Osteocyte (in vitro differentiated cells): ENCODE measurements at regions not wholly inside any gene's neighbourhood (a gene's known extent, or its start where the extent isn't known, plus 50 kb on each side); places are given as distances from the start of the nearest gene placed in this dataset.

Experiments used
- DNase-seq: peaks from one replicate; pipeline ENCODE4 v3.0.0; 2021; ENCODE audit warnings: mixed read lengths; ENCODE audit not compliant: unreplicated experiment; ENCODE audit errors: extremely low spot score
- H3K27ac Mint-ChIP-seq: one replicate; pipeline ENCODE4 v1.8.0; 2021; ENCODE audit warnings: mild to moderate bottlenecking, mixed read lengths; ENCODE audit not compliant: unreplicated experiment
- H3K27me3 Mint-ChIP-seq: one replicate; pipeline ENCODE4 v1.8.0; 2021; ENCODE audit warnings: mixed read lengths; ENCODE audit not compliant: unreplicated experiment
- H3K36me3 Mint-ChIP-seq: one replicate; pipeline ENCODE4 v1.8.0; 2021; ENCODE audit warnings: mixed read lengths; ENCODE audit not compliant: unreplicated experiment
- H3K4me1 Mint-ChIP-seq: one replicate; pipeline ENCODE4 v1.8.0; 2021; ENCODE audit warnings: mixed read lengths; ENCODE audit not compliant: unreplicated experiment
- H3K4me3 Mint-ChIP-seq: one replicate; pipeline ENCODE4 v1.8.0; 2021; ENCODE audit warnings: mild to moderate bottlenecking, moderate library complexity, mixed read lengths; ENCODE audit not compliant: unreplicated experiment
- H3K9me3 Mint-ChIP-seq: one replicate; pipeline ENCODE4 v1.8.0; 2021; ENCODE audit warnings: mixed read lengths; ENCODE audit not compliant: unreplicated experiment
- CTCF ChIP-seq: fragments of 200-600 bp; sonication (generic); IDR thresholded peaks from 2 replicates; pipeline ENCODE4 v1.5.0; 2021; ENCODE audit warnings: antibody characterized with exemption, mild to moderate bottlenecking, moderate library complexity

- TF ChIP-seq CTCF = no peak
- H3K4me3 Mint-ChIP-seq = no peak overlapping the region
- H3K4me1 Mint-ChIP-seq = no peaks in the 10 kb centered on the region
- no peaks in the 10 kb centered on the region for H3K36me3 Mint-ChIP-seq
- H3K27ac Mint-ChIP-seq = no peak overlapping the region
- no peak for DNase-seq
- peaks cover 2% of the 10 kb centered on the region for H3K27me3 Mint-ChIP-seq
- H3K9me3 Mint-ChIP-seq = no peaks in the 10 kb centered on the region
Measured at GRCh38 chr1:11414926-11415538, 63.9 kb upstream of the DISP3 start.

- no peak for DNase-seq
- H3K4me3 Mint-ChIP-seq = no peak overlapping the region
- H3K4me1 Mint-ChIP-seq = no peaks in the 10 kb centered on the region
- H3K36me3 Mint-ChIP-seq = no peaks in the 10 kb centered on the region
- H3K27me3 Mint-ChIP-seq = peaks cover 2% of the 10 kb centered on the region
- no peak for TF ChIP-seq CTCF
- no peaks in the 10 kb centered on the region for H3K9me3 Mint-ChIP-seq
- H3K27ac Mint-ChIP-seq = no peak overlapping the region
Measured at GRCh38 chr1:11417162-11417561, 61.8 kb upstream of the DISP3 start.

GRCh38 chr1:11418056-11418455, 60.9 kb upstream of the DISP3 start:
- H3K27ac Mint-ChIP-seq = no peak overlapping the region
- H3K27me3 Mint-ChIP-seq = peaks cover 2% of the 10 kb centered on the region

GRCh38 chr1:11421443-11421842, 57.5 kb upstream of the DISP3 start:
- H3K9me3 Mint-ChIP-seq = no peaks in the 10 kb centered on the region
- no peak overlapping the region for H3K4me3 Mint-ChIP-seq
- H3K27me3 Mint-ChIP-seq = peaks cover 7% of the 10 kb centered on the region
- H3K27ac Mint-ChIP-seq = no peak overlapping the region
- DNase-seq = no peak
- H3K4me1 Mint-ChIP-seq = no peaks in the 10 kb centered on the region
- TF ChIP-seq CTCF = no peak
- H3K36me3 Mint-ChIP-seq = no peaks in the 10 kb centered on the region

More at GRCh38 chr1:11418056-11418455, 60.9 kb upstream of the DISP3 start:
- Mint-ChIP-seq H3K4me1 (no peaks in the 10 kb centered on the region), H3K9me3 (no peaks in the 10 kb centered on the region), H3K36me3 (no peaks in the 10 kb centered on the region), H3K4me3 (no peak overlapping the region)
- no peak for DNase-seq
- no peak for TF ChIP-seq CTCF

- no peak for TF ChIP-seq CTCF
- Mint-ChIP-seq H3K9me3 (no peaks in the 10 kb centered on the region), H3K27ac (no peak overlapping the region), H3K4me3 (no peak overlapping the region), H3K27me3 (peaks cover 5% of the 10 kb centered on the region), H3K4me1 (no peaks in the 10 kb centered on the region), H3K36me3 (no peaks in the 10 kb centered on the region)
- no peak for DNase-seq
Measured at GRCh38 chr1:11422686-11423085, 56.3 kb upstream of the DISP3 start.
